Right atrium auricular region (tissue), 2 donors: ENCODE measurements at regions not wholly inside any gene's neighbourhood (a gene's known extent, or its start where the extent isn't known, plus 50 kb on each side); places are given as distances from the start of the nearest gene placed in this dataset.

Experiments
- DNase-seq: peaks from one replicate; pipeline ENCODE4 v3.0.0-alpha.2; 2019; ENCODE audit warnings: low spot score
- H3K27ac ChIP-seq, 2 donors: fragments of 200-600 bp; sonication (generic); 1 replicate in 1 of 2; 2 replicates in 1 of 2; pipeline ENCODE4 v1.5.1; 2016 to 2019
- H3K27me3 ChIP-seq, 2 donors: fragments of 200-600 bp; sonication (generic); one replicate each; pipeline versions ENCODE4 v1.5.1 to v1.6.0; 2017 to 2019
- H3K36me3 ChIP-seq: fragments of 200-600 bp; sonication (generic); one replicate; pipeline ENCODE4 v1.5.1; 2016
- H3K4me1 ChIP-seq, 2 donors: fragments of 200-600 bp; sonication (generic); one replicate each; pipeline versions ENCODE4 v1.5.1 to v1.6.0; 2017 to 2019
- H3K4me3 ChIP-seq, 2 donors: fragments of 200-600 bp; sonication (generic); 1 replicate in 1 of 2; 2 replicates in 1 of 2; pipeline ENCODE4 v1.5.1; 2017 to 2019; ENCODE audit warnings: mild to moderate bottlenecking in 1 of 2, moderate library complexity in 1 of 2
- H3K9me3 ChIP-seq, 2 donors: fragments of 200-600 bp; sonication (generic); one replicate each; pipeline ENCODE4 v1.5.1; 2019
- CTCF ChIP-seq, 2 donors: fragments of 200-600 bp; sonication (generic); IDR thresholded peaks; one replicate each; pipeline ENCODE4 v1.5.1; 2019; ENCODE audit warnings: antibody characterized with exemption in 2 of 2

GRCh38 chr7:4449263-4449662 is 232.8 kb upstream of the FOXK1 start:
- H3K4me1 ChIP-seq = no peaks in the 10 kb centered on the region
- TF ChIP-seq CTCF (IDR thresholded peaks at IDR 0.05) = no peak
- H3K36me3 ChIP-seq = no peaks in the 10 kb centered on the region
- peaks cover 0 to 3% of the 10 kb centered on the region in 2 donors for H3K9me3 ChIP-seq
- H3K27me3 ChIP-seq = no peaks in the 10 kb centered on the region
- no peak for DNase-seq
- no peak overlapping the region for H3K4me3 ChIP-seq
- no peak overlapping the region for H3K27ac ChIP-seq

- no peak overlapping the region for H3K27ac ChIP-seq
- TF ChIP-seq CTCF (IDR thresholded peaks at IDR 0.05) = no peak
- no peak for DNase-seq
- H3K4me3 ChIP-seq = no peak overlapping the region
- H3K27me3 ChIP-seq = no peaks in the 10 kb centered on the region
- no peaks in the 10 kb centered on the region for H3K4me1 ChIP-seq
- H3K36me3 ChIP-seq = no peaks in the 10 kb centered on the region
- peaks cover 0 to 3% of the 10 kb centered on the region in 2 donors for H3K9me3 ChIP-seq
Measured at GRCh38 chr7:4450483-4450882, 231.6 kb upstream of the FOXK1 start.

- no peak for DNase-seq
- H3K4me3 ChIP-seq = no peak overlapping the region
- TF ChIP-seq CTCF (IDR thresholded peaks at IDR 0.05) = no peak
- no peak overlapping the region for H3K27ac ChIP-seq
- no peaks in the 10 kb centered on the region for H3K36me3 ChIP-seq
- no peaks in the 10 kb centered on the region for H3K4me1 ChIP-seq
- peaks cover 0 to 5% of the 10 kb centered on the region in 2 donors for H3K9me3 ChIP-seq
- no peaks in the 10 kb centered on the region for H3K27me3 ChIP-seq
Measured at GRCh38 chr7:4460597-4460996, 221.5 kb upstream of the FOXK1 start.

GRCh38 chr7:4461531-4461930 is 220.6 kb upstream of the FOXK1 start:
- Histone ChIP-seq H3K4me1 (no peaks in the 10 kb centered on the region), H3K27me3 (no peaks in the 10 kb centered on the region), H3K36me3 (no peaks in the 10 kb centered on the region), H3K27ac (no peak overlapping the region), H3K4me3 (no peak overlapping the region), H3K9me3 (peaks cover 0 to 5% of the 10 kb centered on the region in 2 donors)
- no peak for TF ChIP-seq CTCF (IDR thresholded peaks at IDR 0.05)
- no peak for DNase-seq

GRCh38 chr7:4468320-4469102 is 213.6 kb upstream of the FOXK1 start:
- no peak for TF ChIP-seq CTCF (IDR thresholded peaks at IDR 0.05)
- no peak overlapping the region for H3K4me3 ChIP-seq

GRCh38 chr7:4470246-4470645 is 211.8 kb upstream of the FOXK1 start:
- no peaks in the 10 kb centered on the region for H3K36me3 ChIP-seq
- no peak for TF ChIP-seq CTCF (IDR thresholded peaks at IDR 0.05)
- DNase-seq = no peak

More at GRCh38 chr7:4468320-4469102, 213.6 kb upstream of the FOXK1 start:
- Histone ChIP-seq H3K9me3 (peaks cover 0 to 5% of the 10 kb centered on the region in 2 donors), H3K27ac (no peak overlapping the region), H3K4me1 (no peaks in the 10 kb centered on the region), H3K27me3 (no peaks in the 10 kb centered on the region), H3K36me3 (no peaks in the 10 kb centered on the region)
- DNase-seq = no peak

More at GRCh38 chr7:4470246-4470645, 211.8 kb upstream of the FOXK1 start:
- Histone ChIP-seq H3K4me3 (no peak overlapping the region), H3K4me1 (no peaks in the 10 kb centered on the region), H3K27ac (no peak overlapping the region), H3K27me3 (no peaks in the 10 kb centered on the region), H3K9me3 (no peaks in the 10 kb centered on the region)
